ENCODE measurements at regions not wholly inside any gene's neighbourhood (a gene's known extent, or its start where the extent isn't known, plus 50 kb on each side); places are given as distances from the start of the nearest gene placed in this dataset.

DNA sequence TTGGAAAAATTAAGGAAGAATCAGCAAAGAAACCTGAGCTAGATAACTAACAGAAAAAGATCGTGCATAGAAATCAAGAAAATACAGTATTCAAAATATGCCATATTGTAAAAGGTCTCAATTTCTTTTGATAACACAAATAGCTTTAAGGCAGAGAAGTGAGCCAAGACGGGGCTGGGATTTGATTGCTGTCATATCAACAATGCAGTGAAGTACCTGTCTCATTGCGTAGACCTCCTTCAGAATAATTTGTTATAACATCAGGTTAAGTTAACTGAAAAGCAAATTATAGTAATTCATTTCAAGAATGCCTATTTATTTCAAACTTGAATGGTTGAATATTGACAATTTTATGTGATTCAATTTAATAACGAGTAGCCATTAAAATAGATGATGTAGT, 453.8 kb upstream of the MAP2 start:
- DNase-seq (no peak), ATAC-seq (no peak)
- Histone ChIP-seq H3K27ac (no peak overlapping the region), H3K4me3 (no peak overlapping the region), H3K9me3 (peaks cover 0 to 7% of the 10 kb centered on the region in 2 donors), H3K4me1 (no peaks in the 10 kb centered on the region), H3K27me3 (no peaks in the 10 kb centered on the region), H3K36me3 (no peaks in the 10 kb centered on the region)
- intact Hi-C loops (cut with DNase I) = no loop called here
- TF ChIP-seq, protein P1, sequence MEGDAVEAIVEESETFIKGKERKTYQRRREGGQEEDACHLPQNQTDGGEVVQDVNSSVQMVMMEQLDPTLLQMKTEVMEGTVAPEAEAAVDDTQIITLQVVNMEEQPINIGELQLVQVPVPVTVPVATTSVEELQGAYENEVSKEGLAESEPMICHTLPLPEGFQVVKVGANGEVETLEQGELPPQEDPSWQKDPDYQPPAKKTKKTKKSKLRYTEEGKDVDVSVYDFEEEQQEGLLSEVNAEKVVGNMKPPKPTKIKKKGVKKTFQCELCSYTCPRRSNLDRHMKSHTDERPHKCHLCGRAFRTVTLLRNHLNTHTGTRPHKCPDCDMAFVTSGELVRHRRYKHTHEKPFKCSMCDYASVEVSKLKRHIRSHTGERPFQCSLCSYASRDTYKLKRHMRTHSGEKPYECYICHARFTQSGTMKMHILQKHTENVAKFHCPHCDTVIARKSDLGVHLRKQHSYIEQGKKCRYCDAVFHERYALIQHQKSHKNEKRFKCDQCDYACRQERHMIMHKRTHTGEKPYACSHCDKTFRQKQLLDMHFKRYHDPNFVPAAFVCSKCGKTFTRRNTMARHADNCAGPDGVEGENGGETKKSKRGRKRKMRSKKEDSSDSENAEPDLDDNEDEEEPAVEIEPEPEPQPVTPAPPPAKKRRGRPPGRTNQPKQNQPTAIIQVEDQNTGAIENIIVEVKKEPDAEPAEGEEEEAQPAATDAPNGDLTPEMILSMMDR (IDR thresholded peaks at IDR 0.05) = no peak

DNA sequence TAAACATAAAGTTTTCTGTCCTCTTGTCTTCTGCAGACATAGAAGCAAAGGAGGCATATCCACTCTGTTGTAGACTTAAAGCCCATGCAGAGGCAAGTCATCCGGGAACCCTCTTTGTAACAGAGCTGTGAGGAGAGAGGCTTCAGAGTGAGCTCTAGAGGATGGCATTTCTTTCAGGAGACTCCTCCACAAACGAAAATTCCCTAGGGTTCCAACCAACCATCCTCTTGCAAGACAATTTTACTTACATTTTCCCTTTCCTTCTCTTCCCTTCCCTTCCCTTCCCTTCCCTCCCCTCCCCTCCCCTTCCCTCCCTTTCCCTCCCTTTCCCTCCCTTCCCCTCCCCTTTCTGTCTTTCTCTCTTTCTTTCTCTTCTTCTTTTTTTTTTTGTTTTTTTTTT, 446.3 kb upstream of the MAP2 start:
- DNase-seq = no peak
- Histone ChIP-seq H3K4me3 (no peak overlapping the region), H3K9me3 (no peaks in the 10 kb centered on the region), H3K27me3 (no peaks in the 10 kb centered on the region), H3K4me1 (no peaks in the 10 kb centered on the region), H3K36me3 (no peaks in the 10 kb centered on the region), H3K27ac (no peak overlapping the region)
- TF ChIP-seq, protein P1 (IDR thresholded peaks at IDR 0.05) = no peak
- ATAC-seq = no peak
- intact Hi-C loops (cut with DNase I) = no loop called here

DNA sequence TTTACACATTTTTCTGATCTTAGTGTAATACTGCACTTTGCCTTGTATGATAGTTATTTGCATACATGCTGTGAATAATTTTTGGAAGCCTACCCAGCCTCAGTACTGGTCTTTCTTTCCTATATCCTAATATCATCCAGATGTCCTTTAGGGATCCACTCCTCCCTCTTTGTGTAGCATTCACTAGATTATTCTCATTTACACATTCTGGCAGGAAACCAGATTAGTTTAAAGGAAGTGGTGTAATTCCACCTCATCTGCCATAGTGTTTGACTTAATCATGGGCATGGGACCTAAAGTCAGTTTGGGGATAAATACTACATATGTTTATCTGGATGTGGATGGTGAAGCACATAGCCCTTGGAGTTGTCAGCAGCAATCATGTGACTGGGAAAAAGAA, 444.9 kb upstream of the MAP2 start:
- no peaks in the 10 kb centered on the region for H3K36me3 ChIP-seq
- H3K9me3 ChIP-seq = no peaks in the 10 kb centered on the region
- ATAC-seq = no peak
- intact Hi-C loops (cut with DNase I) = no loop called here
- no peak for DNase-seq
- TF ChIP-seq, protein P1 (IDR thresholded peaks at IDR 0.05) = no peak
- H3K4me3 ChIP-seq = no peak overlapping the region
- H3K27ac ChIP-seq = no peak overlapping the region
- no peaks in the 10 kb centered on the region for H3K4me1 ChIP-seq
- H3K27me3 ChIP-seq = no peaks in the 10 kb centered on the region

DNA sequence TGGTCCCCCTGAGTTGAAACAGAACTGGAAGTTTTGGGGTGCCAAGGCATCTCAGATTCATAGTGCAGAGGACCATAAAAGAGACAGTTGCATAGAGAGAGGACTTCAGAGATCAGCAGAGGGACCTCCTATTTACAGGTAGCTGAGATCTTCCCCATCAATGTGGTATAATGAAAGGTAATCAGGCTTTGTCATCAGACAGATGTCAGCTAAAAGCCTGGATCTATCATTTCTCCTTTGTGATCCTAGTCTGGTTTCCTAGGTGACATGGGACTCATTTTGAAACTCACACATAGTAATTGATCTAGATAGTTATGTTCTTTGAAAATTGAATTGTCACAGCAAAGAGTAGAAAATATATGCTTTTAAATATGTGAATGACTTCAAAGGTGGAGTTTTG, 443.5 kb upstream of the MAP2 start:
- no peaks in the 10 kb centered on the region for H3K36me3 ChIP-seq
- TF ChIP-seq, protein P1 (IDR thresholded peaks at IDR 0.05) = no peak
- H3K27me3 ChIP-seq = no peaks in the 10 kb centered on the region
- no peaks in the 10 kb centered on the region for H3K4me1 ChIP-seq
- ATAC-seq (no peak), DNase-seq (no peak)
- H3K4me3 ChIP-seq = no peak overlapping the region
- no peak overlapping the region for H3K27ac ChIP-seq
- no peaks in the 10 kb centered on the region for H3K9me3 ChIP-seq
- intact Hi-C loops (cut with DNase I) = no loop called here

DNA sequence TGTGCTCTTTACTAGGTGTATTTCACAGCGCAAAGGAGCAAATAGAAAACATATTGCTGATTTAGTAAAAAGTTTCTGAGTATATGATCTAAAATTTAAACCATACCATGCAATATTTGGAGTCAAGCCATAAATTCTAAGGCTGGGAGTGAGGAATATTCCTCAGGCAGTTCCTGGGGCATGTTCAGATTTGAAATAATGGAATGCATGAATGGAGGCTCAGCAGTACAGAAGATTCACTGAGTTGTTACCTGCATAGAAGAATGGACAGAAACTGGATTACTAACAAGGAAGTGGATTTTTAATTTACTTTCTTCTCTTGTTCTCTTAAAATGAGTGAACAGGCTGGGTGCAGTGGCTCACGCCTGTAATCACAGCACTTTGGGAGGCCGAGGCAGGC, 441.0 kb upstream of the MAP2 start:
- ATAC-seq = no peak
- TF ChIP-seq, protein P1 (IDR thresholded peaks at IDR 0.05) = no peak
- no peak for DNase-seq
- H3K27me3 ChIP-seq = no peaks in the 10 kb centered on the region
- H3K27ac ChIP-seq = no peak overlapping the region
- no peaks in the 10 kb centered on the region for H3K4me1 ChIP-seq
- no peak overlapping the region for H3K4me3 ChIP-seq
- no peaks in the 10 kb centered on the region for H3K36me3 ChIP-seq
- intact Hi-C loops (cut with DNase I) = no loop called here
- no peaks in the 10 kb centered on the region for H3K9me3 ChIP-seq
